HG02870 (cell line): ENCODE measurements at regions not wholly inside any gene's neighbourhood (a gene's known extent, or its start where the extent isn't known, plus 50 kb on each side); places are given as distances from the start of the nearest gene placed in this dataset.

Experiments
- ATAC-seq: cut with Tn5 transposase; IDR thresholded peaks from one replicate; pipeline ENCODE4 v1.9.1; 2021; ENCODE audit warnings: mild to moderate bottlenecking, moderate library complexity; ENCODE audit not compliant: unreplicated experiment

GRCh38 chr9:16304301-16304700, 566.2 kb downstream of the BNC2 start:
- ATAC-seq = no peak

GRCh38 chr9:16306586-16306985, 563.9 kb downstream of the BNC2 start:
- no peak for ATAC-seq

GRCh38 chr9:16307626-16308195, 562.8 kb downstream of the BNC2 start:
- no peak for ATAC-seq

- ATAC-seq = no peak
These were observed 561.8 kb downstream of the BNC2 start for GRCh38 chr9:16308645-16309044.

- no peak for ATAC-seq
These were observed 561.4 kb downstream of the BNC2 start for GRCh38 chr9:16309082-16309468.

GRCh38 chr9:16309469-16310271, 560.8 kb downstream of the BNC2 start:
- ATAC-seq = no peak

- ATAC-seq = no peak
These were observed 560.0 kb downstream of the BNC2 start for GRCh38 chr9:16310278-16311110.

GRCh38 chr9:16312116-16312515, 558.4 kb downstream of the BNC2 start:
- ATAC-seq = no peak

- no peak for ATAC-seq
These were observed 557.4 kb downstream of the BNC2 start for GRCh38 chr9:16312962-16313546.

GRCh38 chr9:16314476-16314875, 556.0 kb downstream of the BNC2 start:
- ATAC-seq = no peak

- no peak for ATAC-seq
These were observed 554.8 kb downstream of the BNC2 start for GRCh38 chr9:16315720-16316119.

GRCh38 chr9:16316456-16316855, 554.0 kb downstream of the BNC2 start:
- no peak for ATAC-seq

GRCh38 chr9:16316911-16317817, 553.3 kb downstream of the BNC2 start:
- ATAC-seq = no peak

GRCh38 chr9:16318516-16319060, 551.9 kb downstream of the BNC2 start:
- no peak for ATAC-seq

GRCh38 chr9:16319646-16320045, 550.8 kb downstream of the BNC2 start:
- ATAC-seq = no peak

- ATAC-seq = no peak
These were observed 550.0 kb downstream of the BNC2 start for GRCh38 chr9:16320338-16320902.

- ATAC-seq = no peak
These were observed 548.9 kb downstream of the BNC2 start for GRCh38 chr9:16321461-16322119.

- no peak for ATAC-seq
These were observed 547.6 kb downstream of the BNC2 start for GRCh38 chr9:16322849-16323248.

- no peak for ATAC-seq
These were observed 544.5 kb downstream of the BNC2 start for GRCh38 chr9:16325966-16326365.
